ENCODE measurements at regions not wholly inside any gene's neighbourhood (a gene's known extent, or its start where the extent isn't known, plus 50 kb on each side); places are given as distances from the start of the nearest gene placed in this dataset.

DNA sequence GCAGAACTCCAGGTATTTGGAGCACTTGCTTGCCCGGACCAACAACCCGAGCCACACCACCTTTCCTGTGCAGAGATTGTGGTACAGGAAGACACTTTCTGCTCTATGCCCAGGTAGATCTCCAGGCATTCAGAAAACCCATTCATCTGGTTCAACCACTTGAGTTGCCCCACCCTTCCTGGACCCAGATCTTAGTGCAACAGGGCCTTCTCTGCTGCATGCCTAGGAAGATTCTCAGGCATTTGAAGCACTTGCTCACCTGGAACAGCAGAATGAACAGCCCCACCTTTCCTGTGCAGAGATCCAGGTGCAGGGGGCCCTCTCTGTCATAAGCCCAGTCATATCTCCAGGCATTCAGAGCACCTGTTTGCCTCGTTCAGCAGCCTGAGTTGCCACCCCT, 412.8 kb upstream of the MGAT4C start:
- no peaks in the 10 kb centered on the region for H3K23me2 ChIP-seq (ENCODE audit: insufficient read length, low read depth, low read length, poor library complexity, severe bottlenecking)
- H3K4me1 ChIP-seq (ENCODE audit: insufficient read depth, low read length) = no peaks in the 10 kb centered on the region
- H3K4me1 Mint-ChIP-seq = peaks cover 0 to 7% of the 10 kb centered on the region in 2 experiments; a peak in 1 of 4 replicates
- no peak overlapping the region for H3K18ac ChIP-seq (ENCODE audit: insufficient read length, low read depth, low read length)
- no peak overlapping the region for H2BK15ac ChIP-seq (ENCODE audit: low read depth, low read length)
- no peak overlapping the region for H4K8ac ChIP-seq (replicated peaks; ENCODE audit: insufficient read length, low read depth, low read length)
- H3K27me3 Mint-ChIP-seq (ENCODE audit: low read depth) = no peaks in the 10 kb centered on the region
- H2BK20ac ChIP-seq (ENCODE audit: low read depth, low read length, poor library complexity, severe bottlenecking) = no peak overlapping the region
- no peak overlapping the region for H2BK12ac ChIP-seq (ENCODE audit: insufficient read length, low read depth, low read length)
- H3K56ac ChIP-seq (ENCODE audit: insufficient read length, low read depth, low read length) = no peak overlapping the region
- no peak overlapping the region for H3K14ac ChIP-seq (ENCODE audit: insufficient read depth, low read length)
- H3K79me2 ChIP-seq (ENCODE audit: insufficient read depth, low read length) = no peaks in the 10 kb centered on the region
- H4K91ac ChIP-seq (ENCODE audit: insufficient read length, low read depth, low read length) = no peak overlapping the region
- no peak overlapping the region for H3K4me3 Mint-ChIP-seq
- H3K27ac Mint-ChIP-seq = peak overlapping the region in 1 of 3 experiments; percentile 91; a peak in 1 of 7 replicates
- no peak for DNase-seq
- H3K79me1 ChIP-seq (ENCODE audit: insufficient read depth, low read depth, low read length, poor library complexity, severe bottlenecking) = no peaks in the 10 kb centered on the region
- no peak overlapping the region for H3K23ac ChIP-seq (ENCODE audit: insufficient read length, low read depth, low read length)
- no peak overlapping the region for H3K4me2 ChIP-seq (ENCODE audit: insufficient read depth, insufficient read length, low read length)
- H4K20me1 ChIP-seq (ENCODE audit: control insufficient read depth, insufficient read depth, insufficient read length) = no peaks in the 10 kb centered on the region
- no peak overlapping the region for H3K27ac ChIP-seq (ENCODE audit: insufficient read length, low read depth, low read length)
- no peak overlapping the region for H2BK5ac ChIP-seq (ENCODE audit: insufficient read length, low read length)
- H3K36me3 Mint-ChIP-seq (ENCODE audit: insufficient read depth in 1 of 3, low read depth in 3 of 3) = no peaks in the 10 kb centered on the region
- H3K27me3 ChIP-seq (ENCODE audit: insufficient read depth, low read length) = no peaks in the 10 kb centered on the region
- no peak overlapping the region for H3K9ac ChIP-seq (ENCODE audit: extremely low read depth, insufficient read length, low read length)
- no peak overlapping the region for H2BK120ac ChIP-seq (ENCODE audit: low read depth, low read length, poor library complexity, severe bottlenecking)
- H3K9me3 ChIP-seq (ENCODE audit: control insufficient read depth, low read depth, low read length) = no peaks in the 10 kb centered on the region
- no peak overlapping the region for H2AK5ac ChIP-seq (ENCODE audit: insufficient read length, low read length)
- WGBS (ENCODE audit: extremely low coverage, insufficient read length, low lambda C conversion rate) = no CpG with 5 or more reads among the region's 3 CpGs
- no peak overlapping the region for H4K5ac ChIP-seq (ENCODE audit: insufficient read length, low read depth, low read length)
- TF ChIP-seq, protein P1, sequence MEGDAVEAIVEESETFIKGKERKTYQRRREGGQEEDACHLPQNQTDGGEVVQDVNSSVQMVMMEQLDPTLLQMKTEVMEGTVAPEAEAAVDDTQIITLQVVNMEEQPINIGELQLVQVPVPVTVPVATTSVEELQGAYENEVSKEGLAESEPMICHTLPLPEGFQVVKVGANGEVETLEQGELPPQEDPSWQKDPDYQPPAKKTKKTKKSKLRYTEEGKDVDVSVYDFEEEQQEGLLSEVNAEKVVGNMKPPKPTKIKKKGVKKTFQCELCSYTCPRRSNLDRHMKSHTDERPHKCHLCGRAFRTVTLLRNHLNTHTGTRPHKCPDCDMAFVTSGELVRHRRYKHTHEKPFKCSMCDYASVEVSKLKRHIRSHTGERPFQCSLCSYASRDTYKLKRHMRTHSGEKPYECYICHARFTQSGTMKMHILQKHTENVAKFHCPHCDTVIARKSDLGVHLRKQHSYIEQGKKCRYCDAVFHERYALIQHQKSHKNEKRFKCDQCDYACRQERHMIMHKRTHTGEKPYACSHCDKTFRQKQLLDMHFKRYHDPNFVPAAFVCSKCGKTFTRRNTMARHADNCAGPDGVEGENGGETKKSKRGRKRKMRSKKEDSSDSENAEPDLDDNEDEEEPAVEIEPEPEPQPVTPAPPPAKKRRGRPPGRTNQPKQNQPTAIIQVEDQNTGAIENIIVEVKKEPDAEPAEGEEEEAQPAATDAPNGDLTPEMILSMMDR (conservative IDR thresholded peaks at IDR 0.05) = no peak
- H3K9me3 Mint-ChIP-seq = no peaks in the 10 kb centered on the region
- no peak overlapping the region for H3T11ph ChIP-seq (ENCODE audit: low read length)
- H2AFZ ChIP-seq (ENCODE audit: low read length) = no peak overlapping the region
- no peak overlapping the region for H3K4ac ChIP-seq (ENCODE audit: low read depth, low read length)
